Activated CD4-positive, alpha-beta T cell treated with anti-CD3 and anti-CD28 coated beads for 48 hours (primary cell): ENCODE measurements at regions not wholly inside any gene's neighbourhood (a gene's known extent, or its start where the extent isn't known, plus 50 kb on each side); places are given as distances from the start of the nearest gene placed in this dataset.

ENCODE experiments used
- DNase-seq: peaks from one replicate; pipeline ENCODE4 v3.0.0-alpha.2; 2020

GRCh38 chr1:96998466-96998865 is 276.9 kb downstream of the PTBP2 start:
- DNase-seq = no peak

- no peak for DNase-seq
Measured at GRCh38 chr1:96999191-96999590, 277.6 kb downstream of the PTBP2 start.

GRCh38 chr1:97004054-97004453 is 282.5 kb downstream of the PTBP2 start:
- no peak for DNase-seq

DNA sequence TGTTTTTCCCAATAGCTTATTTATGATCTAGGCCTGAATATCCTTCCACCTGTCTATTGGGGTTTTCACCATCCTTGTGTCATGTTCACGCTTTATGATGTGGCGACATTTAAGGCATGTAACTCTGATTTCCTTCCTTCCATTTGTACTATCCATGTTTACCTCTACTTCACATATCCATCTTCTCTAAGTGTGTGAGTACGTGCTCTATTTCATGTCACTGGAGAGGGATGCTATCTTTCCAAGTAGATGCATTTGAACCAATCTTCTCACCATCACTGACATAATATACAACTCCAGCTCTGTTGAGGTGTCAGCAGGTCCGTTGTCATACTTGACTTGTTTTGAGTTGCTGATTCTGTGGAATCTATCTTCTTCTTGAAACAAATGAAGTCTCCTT is 283.2 kb downstream of the PTBP2 start:
- DNase-seq = no peak

- DNase-seq = no peak
Measured at GRCh38 chr1:97006044-97006661, 284.6 kb downstream of the PTBP2 start.

GRCh38 chr1:97007840-97008604 is 286.4 kb downstream of the PTBP2 start:
- DNase-seq = no peak

DNA sequence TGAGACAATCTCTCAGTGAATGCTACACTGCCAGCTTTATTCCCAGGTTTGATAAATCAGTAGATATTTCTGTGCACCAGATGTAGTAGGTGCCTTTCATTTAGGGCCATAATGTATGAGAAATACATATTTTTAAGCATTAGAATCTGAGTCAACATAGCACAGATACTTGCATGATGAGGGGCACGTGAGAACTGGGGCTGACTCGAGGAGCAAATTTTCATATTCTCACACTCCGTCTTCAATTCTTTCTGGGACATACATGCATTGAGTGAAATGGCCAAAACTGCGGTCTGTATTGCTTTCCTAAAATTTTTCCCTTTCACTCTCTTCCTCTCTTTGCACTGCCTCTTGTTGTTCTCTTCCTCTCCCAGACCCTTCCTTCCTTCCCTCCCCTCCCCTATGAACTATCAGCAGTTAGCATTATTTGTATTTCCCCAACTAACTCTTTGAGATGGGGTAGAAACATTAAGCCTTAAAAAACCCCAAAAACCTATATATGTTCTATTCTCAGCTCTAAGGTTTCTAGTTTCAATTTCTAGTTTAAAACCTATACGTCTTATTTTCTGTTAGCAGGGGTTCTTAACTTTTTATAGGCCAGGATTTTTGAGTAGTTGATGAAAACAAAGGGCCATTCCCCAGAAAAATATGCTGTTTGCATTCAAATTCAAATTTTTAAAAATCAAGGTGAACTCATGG is 289.1 kb downstream of the PTBP2 start:
- no peak for DNase-seq

DNA sequence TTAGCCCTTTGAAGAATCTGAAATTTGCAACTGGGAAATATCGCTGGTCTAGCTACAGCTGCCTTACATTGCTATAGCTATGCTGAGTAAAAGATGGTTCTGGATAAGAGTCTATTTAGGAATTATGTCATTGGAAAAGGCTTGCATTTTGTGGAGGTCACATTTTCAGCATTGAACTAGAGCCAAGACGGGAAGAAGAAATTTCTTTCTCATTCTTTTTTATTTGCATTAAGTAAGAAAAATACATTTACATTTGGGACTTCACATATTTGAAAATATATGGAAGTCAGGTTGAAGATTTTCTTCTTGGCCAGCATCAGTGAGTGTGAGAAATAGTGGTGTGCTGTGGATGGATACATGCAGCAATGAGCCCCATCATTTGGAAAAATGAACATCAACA is 291.6 kb downstream of the PTBP2 start:
- DNase-seq = no peak

GRCh38 chr1:97013941-97014340 is 292.4 kb downstream of the PTBP2 start:
- no peak for DNase-seq

- DNase-seq = no peak
Measured at GRCh38 chr1:97014426-97014825, 292.8 kb downstream of the PTBP2 start.

DNA sequence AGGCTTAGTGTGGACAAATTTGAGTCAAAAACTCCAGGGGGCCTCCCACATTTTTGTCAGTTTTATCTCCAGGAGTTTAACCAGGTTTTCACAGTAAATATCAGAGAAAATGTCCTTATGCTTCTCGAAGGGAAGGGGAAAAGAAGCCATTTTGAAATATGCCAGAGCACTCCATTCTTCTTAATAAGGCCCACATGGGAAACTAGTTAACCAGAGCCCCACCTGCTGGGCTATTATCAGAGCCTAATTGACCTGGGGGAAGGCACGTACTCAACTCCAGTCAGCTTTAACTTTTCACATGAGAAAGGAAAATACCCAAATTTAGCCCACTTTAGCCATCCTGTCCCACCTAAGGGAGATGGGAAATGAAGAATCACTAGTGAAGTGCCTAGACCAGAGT is 296.3 kb downstream of the PTBP2 start:
- no peak for DNase-seq
